Stimulated activated CD8-positive, alpha-beta memory T cell treated with anti-CD3 and anti-CD28 coated beads, Interleukin-4, amount 100 ng/mL, for 1 hour (primary cell): ENCODE measurements at regions not wholly inside any gene's neighbourhood (a gene's known extent, or its start where the extent isn't known, plus 50 kb on each side); places are given as distances from the start of the nearest gene placed in this dataset.
"Not testable (repeated sequence)": the region's sequence is repeated elsewhere in the genome, so short reads cannot be mapped to it uniquely, and the experiment has no call there.

Source experiments
- DNase-seq, 2 donors: peaks; one replicate each; pipeline ENCODE4 v3.0.0-alpha.2; 2020; ENCODE audit warnings: low read depth in 2 of 2, low spot score in 1 of 2

DNA sequence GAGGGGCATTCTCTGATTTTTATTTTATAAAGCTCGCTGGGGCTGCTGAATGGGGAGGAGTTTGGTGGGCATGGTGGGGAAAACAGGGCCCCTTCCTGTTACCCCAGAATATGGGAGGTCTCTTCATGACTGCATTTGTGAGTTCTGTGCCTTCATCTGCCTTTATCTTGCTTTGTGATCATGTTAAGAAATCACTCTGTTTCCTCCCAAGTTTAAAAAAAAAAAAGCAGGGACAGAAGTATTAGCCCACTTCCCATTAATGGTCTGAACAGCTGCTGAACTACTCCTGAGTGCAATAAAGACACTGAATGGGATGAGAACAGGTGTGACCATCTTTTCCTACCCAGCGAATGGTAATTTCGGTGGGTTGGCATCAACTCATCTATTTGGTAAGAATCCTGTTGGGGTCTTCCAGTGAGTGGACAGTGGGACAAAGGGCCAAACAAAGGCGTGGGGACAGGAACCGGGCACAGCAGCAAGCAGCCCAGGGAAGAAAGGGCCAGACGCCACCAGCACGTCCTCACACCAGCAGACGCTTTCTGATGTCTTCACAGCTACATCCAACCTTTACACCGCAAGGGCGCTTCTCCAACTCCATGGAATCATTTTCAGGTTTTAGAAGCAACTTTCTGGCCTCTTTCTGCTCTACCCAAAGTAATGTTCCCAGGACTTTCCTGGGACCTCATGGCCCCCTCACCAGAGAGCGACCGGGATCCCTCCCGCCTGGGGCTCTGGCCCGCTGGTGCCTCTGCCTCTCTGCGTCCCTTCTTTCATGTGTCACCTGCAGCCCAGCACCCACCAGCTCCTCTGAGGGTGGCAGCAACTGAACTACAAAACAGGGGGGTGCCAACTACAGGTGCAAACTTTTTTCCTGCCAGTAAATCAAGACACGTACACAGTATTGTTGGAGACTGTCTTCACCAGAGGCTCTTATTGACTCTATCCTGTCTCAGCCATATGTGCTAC, 160.2 kb downstream of the ADSS2 start:
- no peak for DNase-seq

DNA sequence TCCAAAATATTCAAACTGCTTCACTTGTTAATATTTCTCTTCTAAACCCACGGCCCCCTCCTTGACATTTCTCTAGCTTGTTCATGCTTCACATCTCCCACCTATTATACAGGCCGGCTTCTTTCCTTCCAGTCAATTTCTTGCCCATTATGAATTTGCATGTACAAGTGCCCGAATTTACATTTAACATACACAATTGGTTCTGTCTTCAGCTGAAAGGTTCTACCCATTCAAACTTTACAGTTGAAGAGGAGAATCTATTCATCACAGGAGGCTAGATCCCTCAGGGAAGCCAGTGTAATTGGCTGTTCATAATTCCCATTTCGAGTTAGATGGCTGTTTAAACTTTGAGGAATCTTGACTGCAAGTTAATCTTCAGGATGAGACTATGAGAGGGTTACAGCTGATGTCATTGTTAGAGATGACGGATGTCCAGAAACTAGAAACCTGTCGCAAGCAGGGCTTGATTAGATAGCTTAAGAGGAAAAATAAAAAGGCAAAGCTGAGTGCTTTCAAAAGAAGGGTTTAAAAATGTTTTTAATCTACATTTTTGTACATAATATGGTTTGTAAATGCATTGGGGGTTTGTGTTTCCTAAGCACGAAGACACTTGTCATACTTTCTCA, 157.0 kb downstream of the ADSS2 start:
- no peak for DNase-seq

DNA sequence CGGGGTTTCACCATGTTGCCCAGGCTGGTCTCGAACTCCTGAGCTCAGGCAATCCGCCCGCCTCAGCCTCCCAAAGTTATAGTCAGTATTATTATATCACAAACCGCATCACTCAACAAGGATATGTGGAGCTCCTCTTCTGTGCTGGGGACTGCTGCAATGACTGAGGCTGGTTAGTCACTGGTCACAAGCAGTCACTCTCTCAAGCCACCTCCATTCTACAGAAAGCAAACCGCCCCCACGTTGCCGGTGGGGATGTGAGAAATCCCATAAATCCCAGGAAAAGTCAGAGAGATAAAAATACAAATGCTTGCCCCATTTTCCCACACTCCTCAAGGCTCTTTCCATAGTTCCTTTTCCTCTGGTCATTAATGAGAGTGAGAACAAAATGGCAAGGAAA, 155.7 kb downstream of the ADSS2 start:
- no peak for DNase-seq

DNA sequence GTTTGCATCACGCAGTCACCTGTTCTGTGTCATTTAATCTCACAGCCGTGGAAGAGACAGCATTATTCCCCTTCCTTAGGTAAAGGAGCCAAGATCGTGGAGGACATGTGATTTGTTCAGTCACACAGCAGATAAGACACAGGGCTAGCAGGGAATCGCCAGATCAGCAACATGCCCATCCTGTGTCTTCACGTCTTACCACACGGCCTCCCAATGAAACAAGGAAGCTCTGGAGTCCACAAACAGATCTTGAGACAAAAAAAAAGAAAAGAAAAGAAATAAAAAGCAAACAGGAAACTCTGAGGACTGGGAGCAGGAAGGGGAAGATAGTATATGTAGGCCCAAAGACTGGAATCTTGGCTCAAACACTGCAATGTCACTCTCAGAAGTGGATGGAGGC, 155.3 kb downstream of the ADSS2 start:
- DNase-seq: no peak

DNA sequence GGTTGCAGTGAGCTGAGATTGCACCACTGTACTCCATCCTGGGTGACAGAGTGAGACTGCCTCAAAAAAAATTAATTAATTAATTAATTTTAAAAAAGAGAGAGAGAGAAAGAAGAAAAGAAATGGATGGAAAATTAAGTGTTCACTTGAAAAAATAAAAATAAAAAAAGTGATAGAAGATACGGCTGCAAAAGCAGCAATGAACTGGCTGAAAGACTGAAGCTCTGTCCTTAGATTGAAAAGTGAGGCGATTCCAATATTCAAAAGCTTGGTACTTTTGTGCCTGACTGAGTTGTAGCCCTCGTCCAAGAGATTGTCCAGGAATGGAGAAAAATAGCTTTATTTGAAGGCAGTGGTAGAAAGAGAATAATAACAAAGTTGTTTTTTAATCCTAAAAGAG, 154.6 kb downstream of the ADSS2 start:
- no peak for DNase-seq

DNA sequence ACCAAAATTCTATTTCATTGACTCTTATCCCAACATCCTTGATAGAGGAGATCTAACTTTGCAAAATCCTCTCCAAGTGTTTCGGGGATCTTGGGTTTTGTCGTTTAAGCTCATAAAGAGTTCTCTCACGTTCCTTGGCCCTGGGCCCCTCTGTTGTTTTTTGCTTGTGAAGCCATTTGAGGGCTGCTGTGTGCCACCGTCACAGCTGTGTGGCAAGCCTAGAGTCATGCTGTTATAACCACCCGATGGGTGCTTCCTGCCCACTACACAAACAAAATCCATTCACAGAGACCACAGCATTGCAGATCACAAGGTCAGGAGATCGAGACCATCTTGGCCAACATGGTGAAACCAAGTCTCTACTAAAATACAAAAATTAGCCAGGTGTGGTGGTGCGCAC, 154.1 kb downstream of the ADSS2 start:
- no peak for DNase-seq

DNA sequence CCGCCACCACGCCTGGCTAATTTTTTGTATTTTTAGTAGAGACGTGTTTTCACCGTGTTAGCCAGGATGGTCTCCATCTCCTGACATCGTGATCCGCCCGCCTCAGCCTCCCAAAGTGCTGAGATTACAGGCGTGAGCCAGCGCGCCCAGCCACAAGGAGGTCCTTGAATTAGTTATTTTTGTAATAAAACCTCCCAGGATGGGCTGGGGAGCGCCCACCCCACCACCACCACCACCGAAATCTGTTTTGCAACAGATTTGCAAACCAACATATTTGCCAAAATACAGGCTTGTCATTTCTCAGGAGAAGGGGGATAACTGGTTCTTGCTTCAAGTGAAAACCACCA, 151.7 kb downstream of the ADSS2 start:
- not testable (repeated sequence) for DNase-seq

DNA sequence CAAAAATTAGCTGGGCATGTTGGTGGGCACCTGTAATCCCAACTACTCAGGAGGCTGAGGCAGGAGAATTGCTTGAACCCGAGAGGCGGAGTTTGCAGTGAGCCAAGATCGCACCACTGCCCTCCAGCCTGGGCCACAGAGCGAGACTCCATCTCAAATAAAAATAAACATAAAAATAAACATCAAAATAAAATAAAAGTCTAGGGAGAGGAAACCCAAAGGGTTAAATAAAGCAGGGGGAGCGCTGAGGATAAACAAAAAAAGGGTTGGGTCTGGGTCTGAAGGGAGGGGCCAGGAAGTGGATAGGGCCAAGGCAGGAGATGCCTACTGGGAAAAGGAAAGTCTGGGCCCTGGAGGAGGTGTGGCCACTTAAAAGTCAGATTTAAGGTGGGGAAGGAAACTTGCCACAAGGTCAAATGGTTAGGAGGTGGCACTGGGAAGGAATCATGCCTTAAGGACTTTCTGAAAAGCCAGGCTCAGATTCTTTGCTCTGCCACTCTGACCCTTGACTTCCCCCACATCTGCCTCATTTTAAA, 150.0 kb downstream of the ADSS2 start:
- no peak for DNase-seq

DNA sequence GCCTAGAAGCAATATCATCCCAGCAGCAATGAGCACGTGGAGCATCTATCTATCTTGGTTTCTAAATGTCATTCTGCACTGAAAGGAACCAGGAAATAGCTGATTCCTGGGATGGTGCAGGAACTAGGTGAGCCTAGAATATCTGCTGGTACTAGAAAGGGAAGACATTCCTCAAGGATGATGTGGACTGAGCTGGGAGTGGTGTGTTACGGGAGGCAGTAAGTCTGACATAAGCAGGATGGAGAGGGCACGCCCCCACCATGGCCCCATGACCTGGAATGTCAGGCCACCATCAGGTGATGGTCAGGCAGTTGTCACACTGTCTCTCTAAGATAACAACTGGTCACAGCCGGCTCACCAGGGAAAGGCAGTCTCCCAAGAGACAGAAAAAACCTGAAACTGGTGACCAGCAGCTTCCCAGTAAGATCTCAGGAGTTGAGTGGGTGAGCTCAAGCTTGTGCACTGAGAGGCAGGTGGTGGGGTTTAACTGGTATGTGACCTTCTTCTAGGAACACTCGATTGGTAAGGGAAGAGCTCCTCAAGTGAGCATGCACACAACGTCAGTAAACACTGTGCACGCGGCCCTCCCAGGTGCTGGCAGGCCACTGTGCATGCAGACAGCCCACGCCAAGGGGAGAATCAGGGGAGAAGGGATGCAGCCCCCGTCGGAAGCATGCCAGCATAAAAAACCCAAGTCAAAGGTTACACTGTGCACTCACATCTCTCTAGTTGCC, 148.7 kb downstream of the ADSS2 start:
- DNase-seq: no peak

DNA sequence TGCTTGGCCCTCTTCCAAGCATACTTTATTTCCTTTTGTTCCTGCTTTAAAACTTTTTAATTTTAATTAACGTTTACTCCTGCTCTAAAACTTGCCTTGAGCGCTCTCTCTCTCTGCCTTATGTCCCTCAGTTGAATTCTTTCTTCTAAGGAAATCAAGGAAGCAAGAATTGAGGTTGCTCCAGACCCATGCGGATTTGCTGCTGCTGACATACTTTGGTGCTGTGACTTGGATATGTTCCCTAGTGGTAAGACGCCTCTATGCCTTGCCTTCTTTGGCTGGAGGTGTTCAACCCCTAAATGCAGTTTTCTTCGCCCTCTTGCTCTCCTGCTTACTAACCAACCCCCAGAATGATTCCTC, 148.1 kb downstream of the ADSS2 start:
- no peak for DNase-seq

DNA sequence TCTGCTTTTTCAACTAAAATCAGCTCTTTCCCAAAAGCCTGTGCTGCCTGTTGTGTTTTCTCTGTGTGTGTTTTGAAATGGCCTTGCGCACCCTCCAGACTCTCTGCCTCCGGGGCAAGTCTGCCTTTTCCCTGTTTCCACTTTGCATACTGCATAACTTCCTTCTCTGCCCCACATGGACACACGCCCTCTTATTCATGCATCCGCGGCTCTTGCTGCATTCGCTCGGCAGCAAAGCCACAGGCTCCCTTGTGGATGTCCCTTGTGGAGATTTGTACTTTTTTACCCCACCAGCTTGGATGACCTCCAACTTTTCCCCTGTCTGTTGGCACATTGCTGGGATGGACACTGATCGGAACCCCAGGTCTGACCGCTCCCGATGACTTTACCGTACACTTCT, 147.6 kb downstream of the ADSS2 start:
- no peak for DNase-seq

DNA sequence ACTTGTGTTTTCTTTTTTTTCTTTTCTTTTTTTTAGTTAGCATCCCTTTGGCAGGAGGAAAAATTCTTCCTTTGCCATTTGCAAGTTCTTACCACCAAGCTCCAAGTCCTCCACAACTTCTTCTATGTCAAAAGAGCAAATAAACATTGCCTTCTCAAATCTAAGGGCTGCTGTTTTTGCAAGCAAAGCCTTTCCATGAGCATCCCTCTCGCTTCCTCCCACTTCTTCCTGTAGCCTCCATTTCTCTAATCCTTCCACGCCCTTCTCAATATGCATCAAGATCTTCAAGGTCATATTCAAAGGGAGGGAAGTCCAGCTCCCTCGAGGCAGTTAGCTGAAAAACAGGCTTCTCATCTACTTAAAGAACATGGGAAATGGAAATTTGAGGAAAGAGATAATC, 147.1 kb downstream of the ADSS2 start:
- DNase-seq: no peak

DNA sequence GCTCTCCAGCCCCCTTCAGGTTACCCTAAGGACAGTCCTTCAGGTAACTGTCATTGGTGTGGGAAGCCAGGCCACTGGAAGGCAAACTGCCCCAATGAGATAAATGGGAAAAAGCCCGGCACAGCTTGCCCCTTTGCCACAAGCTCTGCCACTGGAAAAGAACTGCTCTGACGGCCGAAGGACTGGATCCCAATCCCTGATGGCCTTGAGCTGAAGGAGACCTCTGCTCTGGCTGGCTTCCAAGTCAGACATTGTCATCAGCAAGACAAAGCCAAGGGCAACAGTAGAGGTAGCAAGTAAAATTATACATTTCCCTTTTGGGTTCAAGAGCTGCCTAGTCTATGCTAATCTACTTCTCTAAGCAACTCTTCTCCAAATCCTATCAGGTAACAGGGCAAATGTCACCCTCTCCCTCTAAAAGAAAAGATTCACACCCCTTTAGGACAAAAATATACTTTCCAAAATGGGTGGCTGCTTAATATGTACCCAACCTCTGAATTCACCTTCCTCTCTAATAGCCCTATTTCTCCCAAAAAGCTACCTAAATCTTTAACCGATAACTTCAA, 145.8 kb downstream of the ADSS2 start:
- DNase-seq: no peak

DNA sequence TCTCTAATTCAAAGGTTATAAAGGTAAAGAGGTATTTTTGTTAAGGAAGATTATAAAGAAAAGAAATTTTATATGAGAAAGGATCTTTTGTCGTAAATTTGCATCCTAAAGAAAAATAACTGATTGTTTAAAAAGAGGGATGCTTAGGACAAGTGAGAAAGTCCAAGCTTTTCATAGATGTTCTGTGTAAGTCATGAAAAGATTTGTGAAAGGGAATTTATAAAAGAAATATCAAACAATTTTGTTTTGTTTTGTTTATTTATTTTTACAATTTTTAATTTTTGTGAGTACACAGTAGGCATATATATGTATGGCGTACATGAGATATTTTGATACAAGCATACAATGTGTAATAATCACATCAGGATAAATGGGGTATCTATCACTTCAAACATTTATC, 145.2 kb downstream of the ADSS2 start:
- DNase-seq: no peak

DNA sequence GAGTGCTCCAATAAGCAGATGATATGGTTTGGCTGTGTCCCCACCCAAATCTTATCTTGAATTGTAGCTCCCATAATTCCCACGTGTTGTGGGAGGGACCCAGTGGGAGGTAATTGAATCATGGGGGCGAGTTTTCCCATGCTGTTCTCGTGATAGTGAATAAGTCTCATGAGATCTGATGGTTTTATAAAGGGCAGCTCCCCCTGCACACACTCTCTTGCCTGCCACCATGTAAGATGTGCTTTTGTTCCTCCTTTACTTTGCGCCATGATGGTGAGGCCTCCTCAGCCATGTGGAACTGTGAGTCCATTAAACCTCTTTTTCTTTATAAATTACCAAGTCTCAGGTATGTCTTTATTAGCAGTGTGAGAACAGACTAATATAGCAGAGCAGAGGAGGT, 142.5 kb downstream of the ADSS2 start:
- DNase-seq: not testable (repeated sequence)

DNA sequence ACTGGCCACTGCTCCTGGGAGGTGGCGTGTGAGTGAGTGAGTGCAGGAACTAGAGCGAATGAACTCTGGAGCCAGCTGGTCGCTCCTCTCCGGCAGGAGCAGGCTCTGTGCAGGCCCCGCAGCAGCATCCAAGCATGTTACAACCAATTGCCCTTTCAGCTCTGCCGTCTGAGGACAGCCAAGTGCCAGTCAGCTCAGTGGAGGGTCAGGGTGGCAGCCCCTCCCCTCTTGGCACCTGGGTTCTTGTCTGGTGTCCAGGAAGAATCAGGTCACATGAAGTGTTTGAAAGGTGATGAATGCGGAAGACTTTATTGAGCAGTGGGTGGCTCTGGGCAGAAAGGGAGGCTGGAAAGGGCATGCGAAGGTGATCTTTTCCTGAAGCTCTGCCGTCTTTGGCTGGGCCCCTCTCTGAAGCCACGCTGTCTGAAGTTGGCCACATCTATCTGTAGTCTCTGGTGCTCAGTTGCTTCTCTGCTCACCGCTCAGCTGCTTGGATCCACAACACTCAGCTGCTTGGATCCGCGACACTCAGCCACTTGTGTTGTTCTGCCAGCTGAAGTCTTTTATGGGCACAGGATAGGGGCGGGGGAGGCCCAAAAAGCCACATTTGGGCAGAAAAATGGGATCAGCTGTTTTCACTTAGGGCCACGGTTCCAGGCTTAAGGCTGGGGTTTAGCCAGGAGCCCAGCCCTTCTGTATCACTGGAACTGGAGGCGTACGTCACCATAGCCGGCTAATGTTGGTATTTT, 139.8 kb downstream of the ADSS2 start:
- DNase-seq: no peak

DNA sequence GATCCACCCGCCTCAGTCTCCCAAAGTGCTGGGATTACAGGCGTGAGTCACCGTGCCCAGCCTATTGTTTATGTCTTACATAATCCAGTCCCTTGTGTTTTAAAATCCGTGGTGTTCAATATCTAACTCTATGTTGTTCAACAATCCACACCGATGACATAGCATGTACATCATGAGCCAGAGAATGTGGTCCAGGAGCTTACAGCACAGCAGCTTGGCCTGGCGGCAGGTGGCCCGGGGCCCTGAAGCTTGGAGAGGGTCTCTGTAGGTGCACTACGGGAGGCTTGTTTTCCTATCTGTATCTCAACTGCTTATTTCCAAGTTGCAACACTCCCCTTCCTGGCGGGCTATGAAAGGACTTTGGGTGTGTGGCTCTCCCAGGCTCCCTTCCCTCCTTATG, 138.4 kb downstream of the ADSS2 start:
- DNase-seq: no peak

DNA sequence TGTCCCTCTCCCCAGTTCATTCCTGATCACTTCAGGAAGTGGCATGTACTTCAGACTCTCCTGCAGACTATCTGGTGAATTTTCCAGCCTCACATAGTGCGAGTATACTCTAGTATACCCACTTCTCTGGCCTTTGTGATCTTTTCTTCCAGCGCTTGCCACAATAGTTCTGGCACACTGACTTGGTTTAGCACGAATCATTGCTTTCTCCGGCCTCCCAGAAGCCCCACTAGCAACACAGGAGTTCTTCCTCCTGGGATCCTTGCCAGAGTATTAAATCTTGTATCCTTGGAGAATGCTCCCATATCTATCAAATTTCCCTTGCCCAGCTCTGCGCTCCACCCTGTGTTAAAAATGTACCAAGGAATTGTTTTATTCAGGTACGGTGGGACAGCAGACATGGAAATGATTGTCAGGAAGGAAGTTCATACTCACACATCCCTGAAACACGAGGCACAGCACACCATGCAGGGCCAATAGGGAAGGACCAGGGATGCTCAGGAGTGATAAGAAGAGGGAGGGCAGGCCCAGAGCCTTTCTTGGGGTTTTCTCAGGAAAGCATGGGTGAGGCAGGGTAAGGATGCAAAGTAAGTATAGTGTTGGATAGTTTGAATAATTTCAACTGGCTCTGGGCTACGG, 136.7 kb downstream of the ADSS2 start:
- no peak for DNase-seq

DNA sequence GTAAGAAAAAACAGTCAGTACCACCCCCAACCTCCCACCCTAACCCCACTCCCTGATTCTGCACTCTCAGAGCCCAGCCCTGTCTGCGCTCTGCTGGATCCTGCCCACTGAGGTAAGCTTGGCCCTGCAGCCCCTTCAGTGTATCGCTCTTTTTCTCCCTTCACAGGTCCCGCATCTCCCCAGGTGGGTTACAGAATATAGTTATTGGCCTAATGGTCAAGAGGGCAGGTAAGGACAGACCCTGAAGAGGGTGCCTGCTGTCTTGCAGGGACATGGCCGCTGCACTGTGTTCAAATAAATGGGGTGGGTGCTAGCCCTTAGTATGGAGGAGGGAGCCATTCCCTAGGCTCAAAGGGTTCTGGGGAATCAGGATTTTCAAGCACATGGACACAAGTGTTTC, 135.7 kb downstream of the ADSS2 start:
- DNase-seq: no peak

DNA sequence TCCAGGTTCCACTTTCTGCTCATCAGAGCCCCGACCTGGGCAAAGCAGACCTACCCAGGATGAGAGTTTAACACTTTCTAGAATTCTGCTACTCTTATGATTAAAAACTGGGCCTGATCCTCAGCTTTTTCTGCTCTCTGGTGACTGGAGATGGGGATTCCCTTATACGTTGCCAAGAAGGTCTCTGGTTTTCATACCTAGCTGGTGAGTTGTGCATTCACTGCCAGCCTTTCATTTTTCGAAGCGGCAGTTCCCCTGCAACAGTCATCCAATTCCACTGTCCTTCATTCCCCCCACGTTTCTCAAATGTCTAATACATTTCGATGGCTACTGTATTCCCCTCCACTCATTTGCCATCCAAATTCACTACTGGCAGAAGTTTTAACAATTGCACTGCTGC, 135.3 kb downstream of the ADSS2 start:
- no peak for DNase-seq
